IMR-90 (cell line): ENCODE measurements at regions not wholly inside any gene's neighbourhood (a gene's known extent, or its start where the extent isn't known, plus 50 kb on each side); places are given as distances from the start of the nearest gene placed in this dataset.

Experiments used
- ATAC-seq: fragments of 200-7000 bp; cut with Tn5 transposase; 2 replicates; pipeline ENCODE4 v1.9.1; 2020; ENCODE audit warnings: low read depth, mild to moderate bottlenecking, moderate library complexity
- BruUV-seq: library from RNA; stranded (reverse); fragments of 400-500 nt; replicated peaks from 2 replicates; lab custom pipeline; 2021; lab: Mats Ljungman, UMichigan
- CTCF ChIA-PET: fragments of 300-600 bp; formaldehyde crosslinking; extraction: SDS; loops from one replicate; lab custom pipeline; 2021; ENCODE audit warnings: antibody characterized with exemption; lab: Yijun Ruan, JAX
- POLR2A ChIA-PET: fragments of 300-600 bp; sonication (Branson Sonifier 250); formaldehyde crosslinking; loops from one replicate; lab custom pipeline; 2022; ENCODE audit warnings: antibody characterized with exemption; ENCODE audit not compliant: unreplicated experiment; lab: Charles Lee
- DNase-seq: peaks from one replicate; pipeline ENCODE4 v3.0.0; 2013
- H2AFZ ChIP-seq: replicated peaks from 2 replicates; pipeline ENCODE3; 2013; ENCODE audit warnings: low read length, mild to moderate bottlenecking; ENCODE audit not compliant: poor library complexity
- H2AK5ac ChIP-seq: 2 replicates; pipeline ENCODE4 v1.6.1; 2013; ENCODE audit warnings: low read depth, low read length, inconsistent platforms
- H2AK9ac ChIP-seq: replicated peaks from 2 replicates; pipeline ENCODE3; 2013; ENCODE audit warnings: mild to moderate bottlenecking, low read depth, low read length, moderate library complexity; ENCODE audit not compliant: poor library complexity
- H2BK120ac ChIP-seq: 2 replicates; pipeline ENCODE4 v1.6.1; 2013; ENCODE audit warnings: low read depth, low read length, inconsistent platforms
- H2BK15ac ChIP-seq: 3 replicates; pipeline ENCODE4 v1.6.1; 2013; ENCODE audit warnings: low read depth, low read length, inconsistent platforms
- H2BK20ac ChIP-seq: 2 replicates; pipeline ENCODE4 v1.6.1; 2013; ENCODE audit warnings: low read depth, mild to moderate bottlenecking, inconsistent platforms, low read length, moderate library complexity
- H2BK5ac ChIP-seq: 2 replicates; pipeline ENCODE4 v1.6.1; 2013; ENCODE audit warnings: mild to moderate bottlenecking, low read depth, low read length, inconsistent platforms; ENCODE audit not compliant: poor library complexity, severe bottlenecking
- H3K14ac ChIP-seq: replicated peaks from 2 replicates; pipeline ENCODE4 v1.6.1; 2013; ENCODE audit warnings: low read depth, low read length, inconsistent platforms
- H3K18ac ChIP-seq: 2 replicates; pipeline ENCODE4 v1.6.1; 2013; ENCODE audit warnings: low read depth, low read length, control low read depth
- H3K23ac ChIP-seq: 2 replicates; pipeline ENCODE4 v1.6.1; 2013; ENCODE audit warnings: low read depth, low read length, inconsistent platforms
- H3K27ac ChIP-seq: 2 replicates; pipeline ENCODE4 v1.5.1; 2013; ENCODE audit warnings: mild to moderate bottlenecking, control low read depth, low read length; ENCODE audit not compliant: insufficient read depth
- H3K27me3 ChIP-seq: 2 replicates; pipeline ENCODE4 v1.6.1; 2013; ENCODE audit warnings: low read length; ENCODE audit not compliant: control insufficient read depth, insufficient read depth
- H3K36me3 ChIP-seq: 2 replicates; pipeline ENCODE4 v1.6.1; 2013; ENCODE audit warnings: low read length, mixed read lengths; ENCODE audit not compliant: control insufficient read depth, insufficient read depth
- H3K4ac ChIP-seq: 2 replicates; pipeline ENCODE4 v1.6.1; 2013; ENCODE audit warnings: low read depth, low read length, inconsistent platforms
- H3K4me1 ChIP-seq: 2 replicates; pipeline ENCODE4 v1.6.1; 2013; ENCODE audit warnings: low read length, mixed read lengths; ENCODE audit not compliant: control insufficient read depth, insufficient read depth
- H3K4me2 ChIP-seq: 2 replicates; pipeline ENCODE4 v1.6.1; 2013; ENCODE audit warnings: low read depth, mild to moderate bottlenecking, control low read depth, low read length, moderate library complexity
- H3K4me3 ChIP-seq: 2 replicates; pipeline ENCODE4 v1.5.1; 2013; ENCODE audit warnings: low read depth, mild to moderate bottlenecking, control low read depth, low read length, moderate library complexity; ENCODE audit not compliant: insufficient read depth
- H3K56ac ChIP-seq: 2 replicates; pipeline ENCODE4 v1.6.1; 2013; ENCODE audit warnings: low read length, inconsistent platforms; ENCODE audit not compliant: insufficient read depth; ENCODE audit errors: extremely low read depth
- H3K79me1 ChIP-seq, 2 experiments: 2 replicates each; pipeline ENCODE4 v1.6.1; 2013; ENCODE audit warnings: low read length in 2 of 2, inconsistent platforms in 1 of 2, low read depth in 1 of 2
- H3K9ac ChIP-seq: 2 replicates; pipeline ENCODE4 v1.6.1; 2013; ENCODE audit warnings: low read depth, low read length, control low read depth
- H3K9me1 ChIP-seq: 2 replicates; pipeline ENCODE4 v1.6.1; 2013; ENCODE audit warnings: low read length, inconsistent platforms; ENCODE audit not compliant: insufficient read depth
- H3K9me3 ChIP-seq: 2 replicates; pipeline ENCODE4 v1.6.1; 2013; ENCODE audit warnings: low read length; ENCODE audit not compliant: control insufficient read depth, insufficient read depth
- H4K20me1 ChIP-seq: 2 replicates; pipeline ENCODE4 v1.6.1; 2013; ENCODE audit warnings: low read length, inconsistent platforms; ENCODE audit not compliant: insufficient read depth
- H4K5ac ChIP-seq: 2 replicates; pipeline ENCODE4 v1.6.1; 2013; ENCODE audit warnings: mild to moderate bottlenecking, low read depth, low read length, control low read depth
- H4K8ac ChIP-seq, 2 experiments: 2 replicates each; pipeline ENCODE4 v1.6.1; 2013; ENCODE audit warnings: low read depth in 2 of 2, low read length in 2 of 2, control low read depth in 1 of 2, inconsistent platforms in 1 of 2
- H4K91ac ChIP-seq: 2 replicates; pipeline ENCODE4 v1.6.1; 2013; ENCODE audit warnings: low read depth, low read length, inconsistent platforms; ENCODE audit not compliant: insufficient read depth
- BHLHE40 ChIP-seq: fragments of 150-350 bp; IDR thresholded peaks from 2 replicates; pipeline ENCODE4 v1.6.1; 2016; ENCODE audit warnings: mild to moderate bottlenecking, low read depth, low read length
- CEBPB ChIP-seq: IDR thresholded peaks from 2 replicates; pipeline ENCODE4 v1.6.1; 2012; ENCODE audit warnings: low read depth, low read length, improper control_type of control experiment
- CHD1 ChIP-seq: IDR thresholded peaks from 2 replicates; pipeline ENCODE4 v1.6.1; 2012; ENCODE audit warnings: low read depth, low read length, improper control_type of control experiment
- FOS ChIP-seq: fragments of 150-350 bp; IDR thresholded peaks from 2 replicates; pipeline ENCODE4 v1.6.1; 2016; ENCODE audit warnings: low read depth, low read length
- MAFK ChIP-seq: IDR thresholded peaks from 2 replicates; pipeline ENCODE4 v1.6.1; 2012; ENCODE audit warnings: low read depth, low read length, improper control_type of control experiment
- MAZ ChIP-seq: IDR thresholded peaks from 2 replicates; pipeline ENCODE4 v1.6.1; 2012; ENCODE audit warnings: low read depth, mild to moderate bottlenecking, low read length, improper control_type of control experiment, moderate library complexity, borderline replicate concordance
- MXI1 ChIP-seq: IDR thresholded peaks from 2 replicates; pipeline ENCODE4 v1.6.1; 2012; ENCODE audit warnings: low read depth, mild to moderate bottlenecking, low read length, moderate library complexity, borderline replicate concordance
- NFE2L2 ChIP-seq: fragments of 150-350 bp; IDR thresholded peaks from 2 replicates; pipeline ENCODE4 v1.6.1; 2016; ENCODE audit warnings: low read depth, mild to moderate bottlenecking, low read length
- POLR2A ChIP-seq: IDR thresholded peaks from 2 replicates; pipeline ENCODE4 v1.6.1; 2012; ENCODE audit warnings: mild to moderate bottlenecking, low read depth, low read length
- RAD21 ChIP-seq: IDR thresholded peaks from 2 replicates; pipeline ENCODE4 v1.6.1; 2012; ENCODE audit warnings: low read length, improper control_type of control experiment
- RCOR1 ChIP-seq: IDR thresholded peaks from 2 replicates; pipeline ENCODE4 v1.6.1; 2012; ENCODE audit warnings: mild to moderate bottlenecking, low read length, improper control_type of control experiment; ENCODE audit not compliant: insufficient replicate concordance
- RFX5 ChIP-seq: IDR thresholded peaks from 2 replicates; pipeline ENCODE4 v1.8.0; 2012; ENCODE audit warnings: low read depth, mild to moderate bottlenecking, low read length, moderate library complexity
- SMC3 ChIP-seq: fragments of 150-350 bp; IDR thresholded peaks from 2 replicates; pipeline ENCODE4 v1.6.1; 2016; ENCODE audit warnings: low read depth, mild to moderate bottlenecking, antibody characterized with exemption, low read length, moderate library complexity
- WGBS, 2 experiments: methylation state at CpG; one replicate each; pipeline versions ENCODE4 v1.1.5 to v1.1.7; 2013; ENCODE audit warnings: missing lambda C conversion rate in 2 of 2; ENCODE audit not compliant: insufficient read length in 1 of 2; ENCODE audit errors: extremely low coverage in 2 of 2; 5-methylcytosine and 5-hydroxymethylcytosine counted together
- dilution Hi-C: fragments of 300-500 bp; cut with HindIII; formaldehyde crosslinking; loops from one replicate; pipeline ENCODE4 v1.14.3; 2018; ENCODE audit warnings: low sequenced_read_pairs; ENCODE audit not compliant: unreplicated experiment
- in situ Hi-C: fragments of 300-500 bp; cut with MboI; formaldehyde crosslinking; loops from 3 replicates; pipeline ENCODE4 v1.14.3; 2019; ENCODE audit warnings: low sequenced_read_pairs, inconsistent platforms, mixed read lengths
- intact Hi-C: fragments of 100-400 bp; cut with micrococcal nuclease; formaldehyde crosslinking; loops from 2 replicates; pipeline ENCODE4 v1.10.0; 2022
- TF ChIP-seq, protein P1 (sequence below): fragments of 150-350 bp; IDR thresholded peaks from 2 replicates; pipeline ENCODE4 v1.6.1; 2017; ENCODE audit warnings: mild to moderate bottlenecking, antibody characterized with exemption, low read length, low read depth
- TF ChIP-seq, protein P2 (sequence below): conservative IDR thresholded peaks from 2 replicates; pipeline ENCODE4 v1.5.1; 2012; ENCODE audit warnings: mild to moderate bottlenecking, low read depth, low read length, improper control_type of control experiment
- TF ChIP-seq, protein P3 (sequence below): fragments of 150-350 bp; IDR thresholded peaks from 2 replicates; pipeline ENCODE4 v1.6.1; 2016; ENCODE audit warnings: low read depth, mild to moderate bottlenecking, low read length, moderate library complexity, borderline replicate concordance

DNA sequence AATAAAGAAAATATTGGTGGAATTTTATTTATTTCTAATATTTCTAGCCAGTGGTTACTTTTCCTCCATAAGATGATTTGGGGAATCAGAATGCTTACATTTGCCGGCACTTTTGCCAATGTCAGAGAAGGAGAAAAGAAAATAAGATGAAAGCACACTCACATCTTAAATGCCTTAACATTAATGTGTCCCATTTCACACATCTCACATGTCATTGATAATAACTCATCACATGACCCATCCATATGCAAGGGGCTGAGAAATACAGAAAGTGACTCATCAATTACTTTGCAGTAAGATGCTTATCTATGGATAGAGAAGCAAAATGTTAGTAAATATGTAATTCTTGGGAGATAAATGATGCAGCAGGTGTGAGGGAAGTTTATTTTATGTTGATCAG, 1531.0 kb downstream of the PCDH7 start:
- Histone ChIP-seq H2BK5ac (no peak overlapping the region), H2AK5ac (no peak overlapping the region), H3K4ac (no peak overlapping the region), H3K36me3 (no peaks in the 10 kb centered on the region), H4K20me1 (no peaks in the 10 kb centered on the region), H4K8ac (no peak overlapping the region), H2BK15ac (no peak overlapping the region), H3K23ac (no peak overlapping the region), H3K9ac (no peak overlapping the region), H2AK9ac (no peak overlapping the region), H3K18ac (no peak overlapping the region), H2BK20ac (no peak overlapping the region), H4K91ac (no peak overlapping the region), H3K4me1 (no peaks in the 10 kb centered on the region), H3K9me1 (no peaks in the 10 kb centered on the region), H3K27me3 (no peaks in the 10 kb centered on the region), H2AFZ (no peak overlapping the region), H3K14ac (no peak overlapping the region), H3K4me3 (no peak overlapping the region), H3K56ac (no peak overlapping the region), H3K9me3 (no peaks in the 10 kb centered on the region), H3K79me1 (no peaks in the 10 kb centered on the region), H2BK120ac (no peak overlapping the region), H4K5ac (no peak overlapping the region), H3K4me2 (no peak overlapping the region), H3K27ac (no peak overlapping the region)
- ATAC-seq = no peak
- intact Hi-C loops = no loop called here
- WGBS, 2 experiments = no CpG with 5 or more reads among the region's 1 CpG
- dilution Hi-C loops = no loop called here
- no peak for DNase-seq
- no TSS peak for BruUV-seq
- ChIA-PET POLR2A (no interaction called here), CTCF (no interaction called here)
- in situ Hi-C loops = no loop called here
- TF ChIP-seq MAFK = no peak
- TF ChIP-seq RCOR1 = no peak
- TF ChIP-seq RAD21 = no peak
- TF ChIP-seq NFE2L2 = no peak
- TF ChIP-seq MXI1 = no peak
- no peak for TF ChIP-seq BHLHE40
- TF ChIP-seq CEBPB = no peak
- no peak for TF ChIP-seq SMC3
- TF ChIP-seq, protein P1, sequence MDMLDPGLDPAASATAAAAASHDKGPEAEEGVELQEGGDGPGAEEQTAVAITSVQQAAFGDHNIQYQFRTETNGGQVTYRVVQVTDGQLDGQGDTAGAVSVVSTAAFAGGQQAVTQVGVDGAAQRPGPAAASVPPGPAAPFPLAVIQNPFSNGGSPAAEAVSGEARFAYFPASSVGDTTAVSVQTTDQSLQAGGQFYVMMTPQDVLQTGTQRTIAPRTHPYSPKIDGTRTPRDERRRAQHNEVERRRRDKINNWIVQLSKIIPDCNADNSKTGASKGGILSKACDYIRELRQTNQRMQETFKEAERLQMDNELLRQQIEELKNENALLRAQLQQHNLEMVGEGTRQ = no peak
- TF ChIP-seq CHD1 = no peak
- TF ChIP-seq, protein P2, sequence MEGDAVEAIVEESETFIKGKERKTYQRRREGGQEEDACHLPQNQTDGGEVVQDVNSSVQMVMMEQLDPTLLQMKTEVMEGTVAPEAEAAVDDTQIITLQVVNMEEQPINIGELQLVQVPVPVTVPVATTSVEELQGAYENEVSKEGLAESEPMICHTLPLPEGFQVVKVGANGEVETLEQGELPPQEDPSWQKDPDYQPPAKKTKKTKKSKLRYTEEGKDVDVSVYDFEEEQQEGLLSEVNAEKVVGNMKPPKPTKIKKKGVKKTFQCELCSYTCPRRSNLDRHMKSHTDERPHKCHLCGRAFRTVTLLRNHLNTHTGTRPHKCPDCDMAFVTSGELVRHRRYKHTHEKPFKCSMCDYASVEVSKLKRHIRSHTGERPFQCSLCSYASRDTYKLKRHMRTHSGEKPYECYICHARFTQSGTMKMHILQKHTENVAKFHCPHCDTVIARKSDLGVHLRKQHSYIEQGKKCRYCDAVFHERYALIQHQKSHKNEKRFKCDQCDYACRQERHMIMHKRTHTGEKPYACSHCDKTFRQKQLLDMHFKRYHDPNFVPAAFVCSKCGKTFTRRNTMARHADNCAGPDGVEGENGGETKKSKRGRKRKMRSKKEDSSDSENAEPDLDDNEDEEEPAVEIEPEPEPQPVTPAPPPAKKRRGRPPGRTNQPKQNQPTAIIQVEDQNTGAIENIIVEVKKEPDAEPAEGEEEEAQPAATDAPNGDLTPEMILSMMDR = no peak
- no peak for TF ChIP-seq FOS
- TF ChIP-seq MAZ = no peak
- no peak for TF ChIP-seq RFX5
- TF ChIP-seq POLR2A = no peak
- TF ChIP-seq, protein P3, sequence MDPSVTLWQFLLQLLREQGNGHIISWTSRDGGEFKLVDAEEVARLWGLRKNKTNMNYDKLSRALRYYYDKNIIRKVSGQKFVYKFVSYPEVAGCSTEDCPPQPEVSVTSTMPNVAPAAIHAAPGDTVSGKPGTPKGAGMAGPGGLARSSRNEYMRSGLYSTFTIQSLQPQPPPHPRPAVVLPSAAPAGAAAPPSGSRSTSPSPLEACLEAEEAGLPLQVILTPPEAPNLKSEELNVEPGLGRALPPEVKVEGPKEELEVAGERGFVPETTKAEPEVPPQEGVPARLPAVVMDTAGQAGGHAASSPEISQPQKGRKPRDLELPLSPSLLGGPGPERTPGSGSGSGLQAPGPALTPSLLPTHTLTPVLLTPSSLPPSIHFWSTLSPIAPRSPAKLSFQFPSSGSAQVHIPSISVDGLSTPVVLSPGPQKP = no peak
